ELF-1 (cell line): ENCODE measurements at regions not wholly inside any gene's neighbourhood (a gene's known extent, or its start where the extent isn't known, plus 50 kb on each side); places are given as distances from the start of the nearest gene placed in this dataset.

Experiments
- DNase-seq: peaks from one replicate; pipeline ENCODE4 v3.0.0-alpha.2; 2016; ENCODE audit warnings: low read depth, low spot score

DNA sequence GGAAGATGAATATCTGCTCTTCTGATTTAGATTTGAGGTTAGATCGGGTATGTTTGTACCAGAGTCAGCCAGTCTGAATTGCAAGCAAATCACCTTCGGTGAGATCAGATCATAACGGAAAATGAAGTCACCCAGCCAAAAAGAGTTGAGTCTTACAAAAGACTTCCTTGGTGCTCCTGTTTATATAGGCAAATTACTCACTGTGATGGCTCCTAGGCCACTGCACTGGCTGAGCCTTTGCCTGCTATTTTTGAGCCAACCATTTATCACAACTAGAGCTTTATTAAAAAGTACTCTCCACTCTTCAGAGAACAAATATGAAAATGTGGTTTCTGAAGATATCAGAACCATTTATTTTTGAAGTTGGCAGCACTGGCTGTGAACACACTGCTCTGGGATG lies 277.7 kb upstream of the PCSK5 start:
- DNase-seq, result no peak

DNA sequence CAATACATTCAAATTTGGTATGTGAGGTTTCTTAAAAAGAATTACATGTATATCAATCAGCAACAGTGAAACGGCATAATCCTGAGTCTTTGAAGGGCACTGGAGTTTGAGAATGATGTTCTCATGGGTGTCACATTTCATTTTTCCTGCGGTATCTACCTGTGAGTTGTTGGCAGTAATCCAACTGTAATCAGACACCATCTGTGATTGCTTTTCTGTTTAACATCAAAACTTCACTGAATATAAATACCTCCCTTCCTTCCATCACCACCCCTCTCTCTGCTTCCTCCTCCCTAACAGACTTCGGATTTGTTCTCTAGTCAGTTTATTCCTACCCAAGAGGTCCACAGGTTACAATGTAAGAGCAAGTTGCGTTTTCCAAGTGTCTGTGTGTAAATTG lies 275.2 kb upstream of the PCSK5 start:
- no peak for DNase-seq

DNA sequence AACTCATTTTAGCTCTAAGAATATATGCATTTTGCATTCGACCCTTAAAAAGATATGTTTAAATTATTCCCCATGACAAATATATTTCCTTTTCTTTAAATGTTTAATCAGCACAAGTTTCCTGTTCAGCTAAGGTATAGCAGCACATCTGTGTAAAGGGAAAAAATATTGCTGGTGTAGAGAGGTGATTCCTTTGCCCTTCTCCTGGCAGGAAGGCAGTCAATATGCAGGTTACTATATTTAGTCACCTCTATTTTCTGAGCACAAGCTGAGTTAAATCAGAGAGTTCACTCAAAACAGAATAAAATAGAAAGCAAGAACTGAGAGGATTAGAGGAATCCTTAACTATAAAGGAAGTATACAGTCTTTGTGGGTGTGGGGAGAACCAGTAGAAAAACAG lies 274.4 kb upstream of the PCSK5 start:
- DNase-seq, result no peak

DNA sequence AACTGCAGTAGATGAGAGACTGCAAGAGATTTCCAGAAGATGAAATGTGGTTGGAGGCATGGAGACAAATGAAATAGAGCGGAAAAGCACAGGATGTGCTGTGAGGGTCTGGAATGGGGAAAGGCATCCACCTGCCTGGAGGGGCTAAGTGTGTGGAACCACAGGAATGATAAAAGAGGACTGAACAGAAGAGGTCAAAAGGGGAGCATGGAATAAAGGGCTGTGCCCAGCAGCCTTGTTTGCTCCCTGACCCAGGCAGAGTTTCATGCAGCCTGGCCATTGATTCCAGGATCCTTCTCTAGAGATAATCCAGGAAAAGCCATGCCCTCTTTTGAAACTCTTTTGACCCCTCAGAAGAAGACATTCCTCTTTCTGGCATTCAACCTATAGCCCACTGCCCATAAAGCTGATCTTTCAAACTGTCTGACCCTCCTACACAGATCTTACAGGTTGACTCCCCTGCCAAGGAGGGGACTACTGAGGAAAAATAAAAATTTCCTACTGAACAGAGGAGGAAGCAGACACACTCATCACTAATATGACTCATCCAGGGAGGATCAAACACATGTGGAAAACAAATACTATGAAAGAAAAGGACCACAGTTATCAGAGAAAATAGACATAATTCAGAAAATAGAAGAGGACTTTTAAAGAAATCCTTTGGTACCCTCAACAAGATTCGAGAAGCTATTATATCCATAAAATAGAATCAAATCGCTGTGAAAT lies 273.5 kb upstream of the PCSK5 start:
- peak; percentile 19 for DNase-seq

DNA sequence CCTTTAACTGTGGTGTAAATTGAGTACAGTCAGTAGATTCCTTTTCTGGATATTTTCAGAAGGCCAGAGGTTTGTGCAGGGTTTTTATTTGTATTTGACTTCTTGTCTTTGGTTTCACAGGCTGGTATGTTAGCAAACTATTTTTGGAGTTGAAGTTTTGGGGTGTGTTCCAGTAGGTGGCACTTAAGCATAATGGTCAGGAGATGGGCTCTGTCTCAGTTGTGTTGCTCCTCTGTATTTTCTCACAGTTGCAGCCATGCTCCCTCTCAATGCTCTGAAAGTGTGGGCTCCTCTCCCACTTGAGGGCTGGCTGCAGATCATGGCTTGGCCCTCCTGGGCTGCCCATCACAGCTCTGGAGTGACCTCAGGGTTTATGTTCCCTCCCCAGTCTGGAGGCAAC lies 267.0 kb upstream of the PCSK5 start:
- DNase-seq, result no peak

DNA sequence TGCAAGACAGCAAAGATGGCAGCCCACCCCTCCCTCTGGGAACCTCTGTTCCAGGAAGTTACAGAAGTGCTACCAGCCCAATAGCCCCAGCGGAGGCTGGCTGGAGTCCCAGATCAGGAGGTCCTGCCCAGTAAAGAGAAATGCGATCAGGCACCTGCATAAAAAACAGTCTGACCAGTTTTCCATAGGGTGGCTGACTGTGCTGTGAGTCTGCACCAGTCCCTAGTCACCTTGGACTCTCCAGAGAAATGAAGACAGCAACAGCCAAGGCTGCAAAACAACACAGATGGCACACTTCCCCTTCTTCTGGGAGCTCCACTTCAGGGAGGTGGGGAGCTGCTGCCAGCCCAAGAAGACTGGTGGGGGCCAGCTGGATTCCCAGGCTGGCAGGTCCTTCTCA lies 265.5 kb upstream of the PCSK5 start:
- no peak for DNase-seq

DNA sequence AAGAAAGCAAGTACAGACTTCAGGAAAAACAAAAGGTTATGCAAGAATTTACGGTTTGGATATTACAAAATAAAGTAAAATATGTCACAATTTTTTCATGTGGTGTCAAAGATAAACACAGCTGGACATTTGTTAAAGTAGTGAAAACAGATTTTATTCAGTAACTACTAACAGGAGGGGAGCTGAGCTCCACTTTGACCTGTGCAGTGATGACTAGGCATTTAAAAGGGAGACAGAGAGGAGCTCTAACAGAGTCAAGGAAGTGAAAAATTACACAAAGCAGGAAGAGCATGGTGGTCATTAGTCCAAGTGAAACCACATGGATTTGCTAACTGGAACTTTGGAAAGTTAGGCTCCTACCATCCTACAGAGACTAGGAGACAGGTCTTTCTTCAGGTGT lies 263.6 kb upstream of the PCSK5 start:
- DNase-seq, result no peak

DNA sequence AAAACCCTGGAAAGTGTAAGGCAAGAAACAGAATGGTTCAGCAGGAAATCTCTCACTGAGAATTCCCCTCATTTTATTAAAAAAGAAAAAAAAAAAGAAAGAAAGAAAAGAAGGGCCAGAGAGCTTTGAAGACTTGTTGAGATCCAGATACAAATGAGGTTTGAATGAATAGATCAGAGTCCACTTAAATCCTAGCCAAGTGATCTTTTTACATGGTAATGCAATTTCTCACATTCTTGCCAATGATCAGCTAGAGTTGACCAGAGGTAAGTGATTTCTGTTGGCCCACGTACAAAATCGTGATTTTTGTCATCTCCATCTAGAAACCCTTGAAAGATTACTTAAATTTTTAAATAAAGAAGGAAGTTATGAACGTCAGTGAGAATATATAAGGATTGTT lies 261.5 kb upstream of the PCSK5 start:
- no peak for DNase-seq

DNA sequence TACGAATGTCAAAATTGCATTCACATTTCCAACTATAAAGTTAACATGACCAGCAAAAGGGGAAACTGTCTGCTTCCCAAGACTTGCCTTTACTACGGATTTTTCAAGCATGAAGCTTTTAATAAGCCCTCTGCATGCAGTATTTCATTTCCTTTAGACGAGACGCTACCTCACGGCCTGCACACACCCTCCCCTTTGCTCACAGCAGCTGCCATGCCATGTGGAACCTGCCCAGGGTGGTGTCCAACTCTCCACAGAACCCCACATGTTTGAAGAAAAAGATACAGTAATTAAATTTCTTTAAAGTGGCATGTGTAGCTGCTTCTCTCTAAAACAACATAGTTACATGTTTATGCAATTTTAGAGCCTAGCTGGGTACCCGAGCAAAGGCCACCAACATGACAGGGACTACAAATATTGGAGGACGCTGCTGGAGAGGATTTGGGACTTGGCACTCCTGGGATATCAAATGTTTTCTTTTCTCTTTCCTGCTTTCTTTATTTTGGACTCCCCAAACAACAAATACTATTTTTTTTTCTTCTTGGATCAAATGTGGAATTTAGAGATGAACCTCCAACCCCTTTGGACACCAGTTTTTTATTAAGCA lies 256.9 kb upstream of the PCSK5 start:
- no peak for DNase-seq

DNA sequence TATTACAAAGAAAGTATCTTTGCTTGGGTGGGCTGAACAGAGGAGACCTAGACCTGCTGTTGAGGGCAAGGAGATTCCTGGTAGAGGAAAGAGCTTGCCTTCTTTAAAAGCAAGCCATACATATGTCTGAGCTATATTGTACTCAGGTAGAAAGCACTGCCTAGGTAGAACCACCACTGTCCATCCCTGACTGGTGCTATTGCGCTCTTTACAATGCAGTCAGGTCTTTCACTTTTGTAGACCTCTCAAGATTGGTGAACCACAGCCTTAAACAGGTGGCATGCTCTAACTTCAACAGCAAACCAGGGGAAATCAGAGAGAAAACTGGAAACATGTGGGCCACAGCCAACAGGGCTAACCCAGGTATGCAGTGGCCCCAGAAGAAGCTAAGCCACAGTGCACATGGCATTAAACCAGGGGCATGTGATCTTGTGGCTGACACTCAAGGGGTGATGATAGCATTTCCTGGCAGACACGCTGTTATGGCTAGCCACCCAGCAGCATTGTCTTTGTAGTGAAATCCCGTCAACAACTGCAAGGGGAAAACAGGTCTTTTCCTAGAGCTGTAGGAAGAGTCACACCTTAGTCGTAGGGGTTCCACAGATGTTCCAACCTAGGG lies 253.9 kb upstream of the PCSK5 start:
- DNase-seq, result no peak

DNA sequence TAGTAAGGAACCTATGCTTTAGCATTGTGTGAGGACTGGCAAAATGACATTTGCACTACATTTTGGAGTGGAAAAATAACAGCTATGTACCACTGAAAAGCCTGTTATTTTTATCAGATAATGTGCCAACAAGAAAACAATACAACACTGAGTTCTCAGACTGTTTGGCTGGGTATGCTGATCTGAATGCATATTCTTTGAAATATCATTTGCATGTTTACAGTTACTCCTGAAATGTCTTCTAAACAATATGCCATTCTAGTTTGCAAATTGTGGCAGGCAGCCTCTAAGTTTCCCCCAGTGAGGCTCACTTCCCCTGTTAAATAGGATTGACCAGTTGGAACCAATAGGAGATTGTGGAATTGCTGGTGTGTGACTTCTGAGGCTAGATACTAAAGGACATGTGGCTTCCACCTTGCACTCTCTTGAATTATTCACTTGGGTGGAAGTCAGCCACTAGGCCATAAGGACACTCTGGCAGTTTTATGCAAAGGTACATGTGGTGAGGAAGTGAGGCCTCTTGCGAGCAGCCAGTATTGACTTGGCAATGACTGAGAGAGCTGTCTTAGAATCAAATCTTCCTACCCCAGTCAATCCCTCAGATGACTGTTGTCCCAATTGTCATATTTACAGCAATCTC lies 250.4 kb upstream of the PCSK5 start:
- no peak for DNase-seq

DNA sequence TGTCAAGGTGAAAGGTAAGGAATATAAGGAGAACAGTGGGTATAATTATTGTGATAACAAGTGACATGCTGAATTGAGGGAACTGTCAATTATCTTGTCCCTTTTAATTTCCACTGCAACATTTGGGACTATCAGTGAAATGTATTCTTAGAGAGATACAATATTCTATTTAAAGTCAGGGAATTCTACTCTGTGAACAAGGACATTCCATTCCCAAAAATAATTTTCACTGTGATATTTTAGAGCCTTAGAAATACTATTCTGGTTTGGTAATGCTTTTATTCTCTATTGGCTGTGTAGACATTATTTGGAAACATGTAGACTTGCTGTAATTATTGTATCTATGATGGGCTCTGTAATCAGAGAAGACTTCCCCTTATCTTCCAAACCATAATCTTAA lies 248.0 kb upstream of the PCSK5 start:
- DNase-seq, result no peak

DNA sequence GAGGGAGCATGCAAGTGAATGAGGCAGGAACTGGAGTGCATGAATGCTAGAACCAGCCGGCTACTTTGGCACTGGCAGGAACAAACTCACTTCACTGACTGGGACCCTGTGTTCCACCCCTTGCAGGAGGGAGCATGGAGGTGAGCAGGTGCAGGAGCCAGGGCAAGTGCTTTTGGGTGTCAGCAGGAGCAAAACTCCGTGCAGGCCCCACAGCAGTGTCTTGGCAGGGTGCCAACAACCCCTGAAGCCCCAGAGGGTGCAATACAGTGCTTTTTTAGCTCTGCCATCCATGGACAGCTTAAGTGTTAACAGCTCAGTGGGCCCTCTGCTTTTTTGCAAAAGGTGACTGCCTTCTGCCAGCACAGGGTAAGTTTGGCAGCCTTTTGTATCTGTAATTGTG lies 245.8 kb upstream of the PCSK5 start:
- no peak for DNase-seq

DNA sequence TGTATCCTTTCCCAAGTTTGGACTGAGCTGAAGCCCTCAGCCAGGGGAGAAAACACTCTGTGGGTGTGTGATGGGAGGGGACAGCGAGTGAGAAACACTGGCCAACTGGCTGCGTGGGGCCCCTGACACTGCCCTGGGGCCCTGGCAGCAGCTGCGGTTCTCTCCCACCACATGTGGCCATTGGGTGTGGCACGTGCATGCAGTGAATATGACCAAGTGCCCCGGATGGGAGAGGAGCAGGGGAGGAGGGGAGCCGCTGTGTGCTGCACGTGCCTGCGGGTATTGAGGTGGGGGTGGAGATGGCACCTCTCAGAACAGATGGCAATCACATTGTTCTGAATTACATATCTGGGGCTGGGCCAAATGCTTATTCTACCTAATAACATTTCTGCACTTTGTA lies 242.4 kb upstream of the PCSK5 start:
- no peak for DNase-seq

DNA sequence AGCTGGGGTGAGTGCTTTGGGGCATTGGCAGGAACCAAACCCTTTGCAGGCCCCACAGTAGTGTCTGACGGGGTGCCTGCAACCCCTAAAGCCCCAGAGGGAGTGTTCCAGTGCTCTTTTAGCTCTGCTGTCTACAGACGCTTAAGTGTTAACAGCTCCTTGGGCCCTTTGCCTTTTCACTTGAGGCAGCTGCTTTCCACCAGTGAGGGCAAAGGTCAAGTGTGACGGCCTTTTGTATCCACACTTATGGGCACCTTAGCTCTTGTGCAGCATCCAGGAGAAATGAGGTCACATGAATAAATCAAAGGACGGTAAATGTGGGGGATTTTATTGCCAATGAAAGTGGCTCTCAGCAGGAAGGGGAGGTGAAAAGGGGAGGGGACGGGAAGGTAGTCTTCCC lies 241.4 kb upstream of the PCSK5 start:
- no peak for DNase-seq

DNA sequence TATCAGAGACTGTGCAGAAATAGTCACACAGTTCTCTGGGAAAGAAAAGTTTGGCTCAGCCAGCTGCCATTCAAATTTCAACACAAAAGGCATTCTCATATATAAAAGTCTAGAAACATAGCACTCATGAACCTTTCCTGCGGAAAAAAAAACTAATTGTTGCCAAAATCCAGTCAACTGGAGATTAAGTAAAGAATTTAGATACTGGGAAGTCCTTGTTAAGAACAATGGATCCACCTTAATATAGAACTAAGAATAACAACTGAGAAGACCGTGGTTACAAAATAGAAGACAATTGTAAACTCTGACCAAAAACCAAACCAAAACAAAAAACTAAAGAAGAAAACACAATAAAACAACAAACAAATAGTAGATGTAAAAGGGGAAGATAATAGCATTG lies 238.8 kb upstream of the PCSK5 start:
- no peak for DNase-seq

DNA sequence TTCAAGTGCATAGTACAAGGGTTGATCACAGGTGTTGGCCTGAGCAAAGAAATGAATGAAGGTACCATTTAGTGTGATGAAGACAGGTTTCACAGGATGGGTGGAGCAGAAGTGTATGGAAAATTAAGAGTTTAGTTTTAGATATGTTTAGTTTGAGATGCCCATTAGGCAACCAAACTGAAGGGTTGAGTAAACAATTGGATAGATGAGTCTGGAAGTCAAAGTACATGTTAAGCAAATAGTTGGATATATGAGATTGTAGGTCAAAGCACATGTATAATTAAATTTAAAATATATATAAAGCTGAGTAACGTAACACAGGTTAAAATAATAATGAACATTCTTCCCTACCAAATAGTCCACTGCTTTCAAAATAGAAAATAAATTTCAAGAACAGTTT lies 237.1 kb upstream of the PCSK5 start:
- no peak for DNase-seq

DNA sequence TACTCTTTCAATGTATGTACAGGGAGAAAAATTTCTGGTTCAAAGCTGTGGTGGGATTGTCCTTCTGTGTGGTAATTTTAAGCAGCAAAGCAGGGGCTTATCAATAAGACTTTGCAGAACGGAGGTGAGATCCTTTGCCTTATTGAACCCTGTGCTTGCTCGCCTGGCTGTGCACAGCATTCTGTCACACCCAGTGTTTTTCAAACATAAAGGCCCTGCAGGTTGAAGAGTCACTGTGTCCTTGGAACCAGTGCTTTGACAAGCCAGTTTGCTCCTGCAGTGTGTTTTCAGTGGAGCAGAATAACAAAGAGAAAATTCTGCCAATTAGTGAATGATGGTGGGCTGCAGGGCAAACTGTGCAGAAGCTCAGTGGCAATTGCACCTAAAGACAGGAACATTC lies 236.7 kb upstream of the PCSK5 start:
- peak; percentile 8 for DNase-seq

DNA sequence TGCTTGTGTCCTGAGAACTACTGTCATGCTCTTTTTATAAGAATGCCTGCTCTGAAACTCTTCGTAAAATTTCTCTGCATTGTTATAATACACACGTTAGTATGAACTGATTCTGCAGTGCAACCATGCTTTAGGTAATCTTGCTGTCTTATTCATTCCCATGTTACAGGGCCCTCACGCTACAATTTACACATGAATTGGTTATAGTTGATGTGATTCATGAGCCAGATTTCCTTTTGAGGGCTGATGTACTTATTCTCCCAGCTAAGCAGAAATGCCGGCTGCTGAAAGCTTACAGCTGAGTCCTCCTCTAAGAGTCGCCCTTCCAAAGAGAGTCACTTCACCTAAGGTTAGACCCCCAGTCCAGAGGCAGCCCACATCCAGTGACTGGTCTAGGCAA lies 233.5 kb upstream of the PCSK5 start:
- no peak for DNase-seq

DNA sequence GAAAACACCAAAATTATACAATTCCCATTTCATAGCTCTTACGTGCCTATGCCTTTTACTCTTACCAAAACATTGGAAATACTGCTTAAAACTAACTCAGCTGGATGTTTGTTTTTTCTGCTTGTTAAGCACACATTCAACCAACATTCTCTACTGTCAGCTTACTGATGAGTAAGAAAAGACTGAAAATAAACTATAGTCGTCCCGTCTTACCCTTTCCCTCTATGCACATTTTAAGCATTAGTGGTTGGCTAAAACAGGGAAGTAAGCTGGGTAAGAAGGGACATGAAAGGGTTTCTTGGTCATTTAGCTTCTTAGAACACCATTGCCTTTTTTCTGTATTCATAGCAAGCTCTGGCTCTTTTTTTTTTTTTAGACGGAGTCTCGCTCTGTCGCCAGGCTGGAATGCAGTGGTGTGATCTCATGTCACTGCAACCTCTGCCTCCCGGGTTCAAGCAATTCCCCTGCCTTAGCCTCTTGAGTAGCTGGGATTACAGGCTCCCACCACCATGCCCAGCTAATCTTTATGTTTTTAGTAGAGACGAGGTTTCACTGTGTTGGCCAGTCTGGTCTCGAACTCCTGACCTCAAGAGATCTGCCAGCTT lies 232.1 kb upstream of the PCSK5 start:
- no peak for DNase-seq

DNA sequence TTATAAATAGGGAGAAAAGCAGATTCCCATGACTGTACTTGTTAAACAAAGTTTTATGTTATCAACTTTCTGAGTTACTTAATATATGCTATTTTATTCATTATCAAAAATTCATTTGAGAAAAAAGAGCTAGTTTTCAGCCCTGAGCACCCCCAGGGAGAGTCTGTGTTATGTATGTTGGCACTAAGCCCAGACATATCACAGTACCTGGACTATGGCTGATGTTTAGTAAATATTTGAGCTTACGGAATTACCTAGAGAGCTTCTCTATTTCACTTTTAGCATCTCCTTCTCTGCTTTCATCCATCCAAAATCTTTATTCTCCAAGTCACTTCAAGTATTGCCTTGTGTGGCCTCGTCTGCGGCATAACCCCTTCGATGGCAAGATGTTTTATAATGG lies 225.9 kb upstream of the PCSK5 start:
- no peak for DNase-seq

DNA sequence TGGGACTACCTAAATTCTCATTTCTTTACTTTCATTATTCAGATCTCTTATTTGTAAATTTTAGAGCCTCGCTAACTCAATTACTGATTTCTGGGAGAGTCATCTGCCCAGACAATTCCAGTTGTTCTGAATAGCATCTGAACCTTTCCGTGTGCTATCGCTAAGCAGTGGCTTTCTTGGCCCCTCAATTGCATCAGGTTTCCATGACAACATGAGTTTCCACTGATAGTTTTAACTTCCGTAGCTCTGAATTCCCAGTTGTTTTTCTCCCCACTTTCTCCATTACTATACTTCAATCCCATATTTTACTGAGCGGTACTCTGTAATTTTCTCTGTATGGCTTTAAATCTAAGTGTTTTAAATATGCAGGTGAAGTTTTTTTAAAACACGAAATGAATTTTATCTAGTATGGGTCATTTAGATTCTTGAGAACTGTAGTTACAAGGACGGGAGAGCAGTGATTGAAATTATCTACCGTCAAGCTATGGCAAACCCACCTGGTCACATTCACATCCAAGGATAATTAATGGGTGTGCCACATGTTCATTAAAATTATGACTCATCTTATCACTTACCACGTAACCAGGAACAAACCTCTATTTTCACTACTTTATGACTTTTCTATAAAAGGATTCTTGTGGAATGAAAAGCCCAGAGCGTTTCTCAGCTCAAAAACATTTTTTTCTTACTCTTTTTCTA lies 223.5 kb upstream of the PCSK5 start:
- DNase-seq, result no peak
